ENCODE measurements at regions not wholly inside any gene's neighbourhood (a gene's known extent, or its start where the extent isn't known, plus 50 kb on each side); places are given as distances from the start of the nearest gene placed in this dataset.

GRCh38 chr1:8267307-8267706, 50.6 kb upstream of the SLC45A1 start:
- no peak for DNase-seq

GRCh38 chr1:8266436-8267165, 51.3 kb upstream of the SLC45A1 start:
- DNase-seq = no peak

- no peak for DNase-seq
These were observed 54.1 kb upstream of the SLC45A1 start for GRCh38 chr1:8263791-8264190.

- no peak for DNase-seq
These were observed 56.5 kb upstream of the SLC45A1 start for GRCh38 chr1:8261398-8261762.

- DNase-seq = no peak
These were observed 58.2 kb upstream of the SLC45A1 start for GRCh38 chr1:8259498-8260290.

- DNase-seq = no peak
These were observed 60.3 kb upstream of the SLC45A1 start for GRCh38 chr1:8257621-8258020.

GRCh38 chr1:8256321-8256720, 61.6 kb upstream of the SLC45A1 start:
- DNase-seq = no peak

GRCh38 chr1:8255712-8256111, 62.2 kb upstream of the SLC45A1 start:
- no peak for DNase-seq

- DNase-seq = no peak
These were observed 65.5 kb upstream of the SLC45A1 start for GRCh38 chr1:8252266-8252951.

- no peak for DNase-seq
These were observed 66.3 kb upstream of the SLC45A1 start for GRCh38 chr1:8251635-8252034.

GRCh38 chr1:8249838-8250237, 68.1 kb upstream of the SLC45A1 start:
- no peak for DNase-seq

- no peak for DNase-seq
These were observed 70.0 kb upstream of the SLC45A1 start for GRCh38 chr1:8247811-8248436.

GRCh38 chr1:8244304-8244703, 73.6 kb upstream of the SLC45A1 start:
- DNase-seq = no peak

GRCh38 chr1:8242498-8242897, 75.4 kb upstream of the SLC45A1 start:
- no peak for DNase-seq

- DNase-seq = no peak
These were observed 76.4 kb upstream of the SLC45A1 start for GRCh38 chr1:8241417-8242014.

GRCh38 chr1:8239306-8240023, 78.4 kb upstream of the SLC45A1 start:
- DNase-seq = no peak

- no peak for DNase-seq
These were observed 78.9 kb upstream of the SLC45A1 start for GRCh38 chr1:8239039-8239305.

GRCh38 chr1:8238141-8239038, 79.5 kb upstream of the SLC45A1 start:
- DNase-seq = no peak

GRCh38 chr1:8232036-8232757, 85.7 kb upstream of the SLC45A1 start:
- DNase-seq = no peak

- no peak for DNase-seq
These were observed 87.7 kb upstream of the SLC45A1 start for GRCh38 chr1:8230292-8230621.

- DNase-seq = no peak
These were observed 89.7 kb upstream of the SLC45A1 start for GRCh38 chr1:8228253-8228652.
